G401 (cell line): ENCODE measurements at regions not wholly inside any gene's neighbourhood (a gene's known extent, or its start where the extent isn't known, plus 50 kb on each side); places are given as distances from the start of the nearest gene placed in this dataset.

Experiments used
- DNase-seq: peaks from one replicate; pipeline ENCODE4 v3.0.0-alpha.2; 2015; ENCODE audit warnings: low spot score
- in situ Hi-C: cut with HindIII; loops from 2 replicates; pipeline ENCODE4 v1.10.0; 2016; ENCODE audit warnings: low sequenced_read_pairs, mixed read lengths

DNA sequence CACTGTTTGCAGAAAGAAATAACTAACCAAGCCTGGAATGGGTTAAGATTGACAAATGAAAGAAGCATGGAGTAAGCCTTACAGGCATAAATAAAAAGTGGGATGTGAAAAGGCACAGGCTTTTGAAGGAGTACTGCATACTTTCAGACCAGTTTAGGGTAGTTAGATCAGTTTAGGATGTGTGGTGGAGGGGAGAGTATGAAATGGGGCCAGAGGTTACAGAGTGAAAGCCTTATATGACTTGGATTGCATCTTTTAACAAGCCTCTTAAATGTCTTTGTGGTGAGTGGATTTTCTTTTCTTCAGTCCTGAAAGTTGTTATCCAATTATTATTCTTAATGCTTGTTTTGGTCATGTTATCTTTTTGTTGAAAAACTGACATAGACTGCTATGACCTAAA is 52.2 kb upstream of the TRHDE start:
- in situ Hi-C loops, result no loop called here
- no peak for DNase-seq
